HUDEP-2 (cell line): ENCODE measurements at regions not wholly inside any gene's neighbourhood (a gene's known extent, or its start where the extent isn't known, plus 50 kb on each side); places are given as distances from the start of the nearest gene placed in this dataset.
A peak's percentile ranks its signal among the peaks of the same experiment; 100 is the strongest.
"Not testable (repeated sequence)": the region's sequence is repeated elsewhere in the genome, so short reads cannot be mapped to it uniquely, and the experiment has no call there.

Experiments
- DNase-seq, 76 experiments: peaks; one replicate each; lab custom pipeline; 2025; ENCODE audit not compliant: unreplicated experiment in 76 of 76; lab: John Stamatoyannopoulos, UW

- DNase-seq, result no peak
Observed at GRCh38 chrX:116873671-116874070, 410.9 kb upstream of the CT83 start.

- no peak for DNase-seq
Observed at GRCh38 chrX:116872931-116873330, 410.2 kb upstream of the CT83 start.

- no peak for DNase-seq
Observed at GRCh38 chrX:116863029-116863428, 400.3 kb upstream of the CT83 start.

DNA sequence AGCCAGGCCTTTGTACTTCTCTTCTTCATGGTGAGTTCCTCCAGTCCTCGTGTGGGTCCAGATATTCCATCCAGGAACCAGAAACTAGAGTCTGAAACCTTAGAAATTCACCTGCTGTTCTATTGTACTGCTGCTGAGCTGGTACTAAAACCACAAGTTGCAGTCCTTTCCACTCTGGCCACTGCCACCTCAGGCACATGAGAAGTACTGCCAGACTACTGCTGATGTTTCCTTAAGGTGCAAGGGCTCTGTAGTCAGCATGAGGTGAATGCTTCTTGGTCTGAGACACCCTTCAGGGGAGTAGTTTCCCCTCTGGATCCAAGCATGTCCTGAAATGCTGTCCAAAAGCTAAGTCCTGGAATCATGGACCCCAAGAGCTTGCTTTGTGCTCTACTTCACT, 399.6 kb upstream of the CT83 start:
- no peak for DNase-seq

GRCh38 chrX:116841290-116841689, 378.5 kb upstream of the CT83 start:
- DNase-seq, result no peak

- DNase-seq, result no peak
Observed at GRCh38 chrX:116827063-116827462, 364.3 kb upstream of the CT83 start.

DNA sequence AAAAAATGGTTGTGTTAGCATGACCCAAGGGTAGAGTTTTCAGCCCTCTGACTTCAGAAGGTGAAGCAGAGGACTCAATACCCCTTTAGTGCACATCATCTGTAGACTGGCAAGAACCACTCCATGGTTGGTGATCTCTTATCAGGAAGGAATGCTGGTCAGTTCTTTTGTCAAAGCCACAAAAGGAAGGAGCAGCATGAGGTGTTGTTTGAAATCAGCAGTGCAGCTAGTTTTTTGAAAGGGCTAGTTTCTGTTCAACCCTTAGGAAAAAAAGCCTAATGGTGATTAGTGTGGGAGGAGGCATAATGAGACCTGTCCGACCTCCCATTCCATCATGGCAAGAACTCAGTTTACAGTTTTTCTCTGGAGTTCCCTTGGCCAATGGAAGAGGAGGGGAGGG, 362.0 kb upstream of the CT83 start:
- no peak for DNase-seq

- peak in 1 of 76 experiments; percentile 0 for DNase-seq
Observed at GRCh38 chrX:116823677-116824076, 360.9 kb upstream of the CT83 start.

DNA sequence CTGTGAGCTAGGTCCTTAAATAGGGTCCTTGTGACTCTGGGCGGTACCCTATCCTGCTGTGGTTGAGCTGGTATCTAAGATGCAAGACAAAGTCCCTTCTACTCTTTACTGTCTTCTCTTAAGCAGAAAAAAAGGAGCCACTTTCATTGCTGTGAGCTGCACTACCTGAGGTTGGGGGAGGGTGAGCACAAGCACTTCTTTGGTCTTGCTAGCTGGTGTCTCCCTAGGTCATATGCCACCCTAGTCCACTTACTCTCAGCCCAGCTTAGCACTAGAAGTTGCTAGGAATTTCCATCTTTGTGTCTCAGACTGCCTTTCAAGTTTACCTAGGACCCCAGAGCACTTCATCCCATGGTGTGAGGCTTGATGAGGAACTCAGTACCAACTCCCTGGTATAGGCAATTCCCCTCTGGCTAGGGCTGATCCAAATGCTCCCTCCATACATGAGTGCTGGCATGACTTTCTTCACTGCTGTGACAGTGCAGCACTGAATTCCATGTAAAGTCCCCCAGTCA, 343.6 kb upstream of the CT83 start:
- no peak for DNase-seq

GRCh38 chrX:116801943-116802342, 339.2 kb upstream of the CT83 start:
- no peak for DNase-seq

DNA sequence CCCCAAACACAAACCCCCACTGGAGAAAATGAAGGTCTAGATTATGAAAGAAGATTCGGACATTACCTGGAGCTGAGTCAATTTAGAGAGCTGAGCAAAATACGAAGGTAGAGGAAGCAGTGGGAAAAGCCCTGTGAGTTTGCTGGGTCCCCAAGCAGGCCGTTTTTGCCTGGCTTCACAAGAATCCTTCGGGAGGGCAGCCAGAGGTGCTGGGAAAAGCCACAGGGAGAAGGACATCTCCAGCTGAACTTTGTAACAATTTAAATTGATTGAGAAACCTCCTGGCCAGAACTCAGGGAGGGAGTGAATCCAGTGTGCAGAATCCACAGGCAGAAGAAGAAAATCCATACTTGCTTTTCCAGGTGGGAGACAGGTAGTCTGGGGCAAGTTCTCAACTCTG, 319.1 kb upstream of the CT83 start:
- DNase-seq, result no peak

DNA sequence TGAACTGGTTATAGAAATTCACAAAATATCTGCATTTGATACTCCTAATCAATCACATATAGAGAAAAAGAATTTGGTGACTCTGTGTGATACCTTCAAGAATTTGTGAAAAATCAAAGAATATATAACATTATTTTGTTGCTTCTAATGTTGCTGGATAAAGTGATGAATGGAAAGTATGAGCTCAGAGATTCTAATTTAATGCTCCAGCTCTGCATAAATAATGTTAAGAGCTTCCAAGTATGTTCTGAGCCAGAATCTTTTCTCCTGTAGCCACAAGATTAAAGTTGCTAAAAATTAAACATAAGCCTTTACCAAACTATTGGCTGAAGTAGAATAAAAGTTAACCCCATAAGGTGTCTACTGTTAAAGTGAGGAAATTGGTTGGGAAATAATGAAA, 294.7 kb upstream of the CT83 start:
- DNase-seq, result no peak

DNA sequence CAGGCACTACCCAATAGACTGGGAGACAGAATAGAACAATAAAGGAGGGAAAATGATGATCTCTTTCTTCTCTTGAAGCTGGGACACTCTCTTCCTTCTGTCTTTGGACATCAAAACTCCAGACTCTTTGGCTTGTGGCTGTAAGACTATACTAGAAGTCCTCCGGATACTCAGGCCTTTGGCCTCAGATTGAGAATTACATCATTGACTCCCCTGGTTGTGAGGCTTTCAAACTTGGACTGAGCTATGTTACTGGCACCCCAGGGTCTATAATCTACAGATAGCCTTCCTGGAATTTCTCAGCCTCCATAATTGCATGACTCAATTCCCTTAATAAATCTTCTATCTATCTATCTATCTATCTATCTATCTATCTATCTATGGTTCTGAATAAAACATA, 294.2 kb upstream of the CT83 start:
- DNase-seq, result no peak

DNA sequence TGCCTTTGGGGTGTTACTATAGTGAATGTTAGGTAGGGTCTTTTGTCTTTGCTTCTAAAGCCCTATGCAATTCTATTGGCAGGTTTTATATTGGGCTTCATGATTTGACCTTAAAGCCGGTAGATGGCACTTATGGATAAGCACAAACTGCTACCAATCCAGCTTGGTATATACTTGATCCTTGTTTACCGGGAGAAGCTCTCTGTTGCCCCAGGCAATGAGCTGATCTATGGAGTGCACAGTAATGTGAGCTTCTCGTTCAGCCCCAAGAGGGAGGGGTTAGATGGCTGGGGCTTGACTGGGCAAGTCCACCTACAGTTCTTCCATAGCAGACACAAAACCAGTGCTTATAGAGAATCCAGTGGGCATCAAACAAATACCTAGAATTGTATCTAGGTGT, 287.2 kb upstream of the CT83 start:
- no peak for DNase-seq

DNA sequence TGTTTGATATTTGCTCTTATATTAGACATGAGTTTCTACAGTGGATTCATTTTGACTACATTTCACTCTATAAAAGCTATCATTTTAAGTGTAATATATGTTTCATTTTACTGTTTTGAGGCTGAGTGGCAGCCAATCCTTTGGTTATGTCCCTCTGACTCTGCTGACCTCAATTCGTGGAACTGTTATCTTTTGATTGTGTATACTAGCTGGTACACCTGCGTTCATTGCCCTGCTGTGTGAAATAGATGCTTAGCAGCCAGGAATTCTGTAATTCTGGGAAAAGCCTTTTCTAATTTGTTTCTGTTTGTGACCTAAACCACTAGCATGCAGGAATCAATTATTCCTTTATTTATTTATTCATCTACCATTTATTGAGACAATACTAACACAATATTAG, 269.4 kb upstream of the CT83 start:
- DNase-seq, result no peak

DNA sequence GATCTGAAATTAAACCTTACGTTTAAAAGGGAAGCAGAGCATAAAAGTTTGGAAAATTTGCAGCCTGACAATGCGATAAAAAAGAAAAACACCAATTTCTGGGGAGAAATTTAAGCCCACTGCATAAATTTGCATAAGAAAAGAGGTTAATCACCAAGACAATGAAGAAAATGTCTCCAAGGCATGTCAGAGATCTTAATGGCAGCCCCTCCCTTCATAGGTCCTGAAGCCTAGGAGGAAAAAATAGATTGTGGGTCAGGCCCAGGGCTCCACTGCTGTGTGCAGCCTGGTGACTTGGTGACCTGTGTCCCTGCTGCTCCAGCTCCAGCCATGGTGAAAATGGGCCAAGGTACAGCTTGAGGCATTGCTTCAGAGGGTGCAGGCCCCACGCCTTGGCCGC, 264.0 kb upstream of the CT83 start:
- no peak for DNase-seq

GRCh38 chrX:116694046-116694445, 231.3 kb upstream of the CT83 start:
- no peak for DNase-seq

- not testable (repeated sequence) for DNase-seq
Observed at GRCh38 chrX:116679544-116679943, 216.8 kb upstream of the CT83 start.

GRCh38 chrX:116667346-116668134, 204.8 kb upstream of the CT83 start:
- DNase-seq, result peak in 1 of 76 experiments; percentile 0

GRCh38 chrX:116657071-116657470, 194.3 kb upstream of the CT83 start:
- DNase-seq, result no peak

DNA sequence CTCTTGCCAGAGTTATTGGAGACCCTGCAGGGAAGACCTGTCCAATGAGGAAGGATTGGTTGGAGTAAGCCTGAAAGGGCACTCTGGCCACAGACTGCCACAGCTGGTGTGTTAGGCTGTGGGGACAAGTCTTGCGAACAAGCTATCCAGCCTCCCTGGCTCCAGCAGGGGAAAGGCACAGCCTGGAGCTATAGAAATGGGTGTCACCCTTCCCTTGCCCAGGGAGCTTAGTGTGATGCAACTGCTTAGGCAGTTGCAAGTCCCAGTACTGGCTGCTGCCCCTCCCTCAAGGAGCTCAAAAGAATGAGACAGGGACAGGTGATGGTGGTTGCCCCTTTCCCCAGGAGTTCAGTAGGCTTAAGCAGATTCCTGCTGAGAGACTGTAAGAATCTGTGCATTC, 165.7 kb upstream of the CT83 start:
- DNase-seq, result no peak

DNA sequence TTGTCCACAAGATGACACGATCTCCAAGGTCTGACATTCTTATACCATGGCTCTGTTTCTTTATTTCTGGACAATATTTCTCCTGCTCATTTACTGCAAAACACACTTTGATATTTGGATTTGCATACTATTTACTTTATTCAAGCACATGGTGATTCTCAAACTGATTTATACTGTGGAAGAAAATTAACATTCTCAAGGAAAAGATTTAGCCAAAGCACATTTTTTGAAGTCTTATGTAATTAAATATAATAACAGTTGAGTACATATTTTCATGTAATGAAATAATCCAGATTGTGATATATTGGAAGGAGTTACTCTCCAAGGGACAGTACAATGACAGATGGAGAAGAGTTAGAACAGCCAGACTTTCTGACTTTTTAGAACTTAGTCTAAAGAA, 155.8 kb upstream of the CT83 start:
- no peak for DNase-seq

DNA sequence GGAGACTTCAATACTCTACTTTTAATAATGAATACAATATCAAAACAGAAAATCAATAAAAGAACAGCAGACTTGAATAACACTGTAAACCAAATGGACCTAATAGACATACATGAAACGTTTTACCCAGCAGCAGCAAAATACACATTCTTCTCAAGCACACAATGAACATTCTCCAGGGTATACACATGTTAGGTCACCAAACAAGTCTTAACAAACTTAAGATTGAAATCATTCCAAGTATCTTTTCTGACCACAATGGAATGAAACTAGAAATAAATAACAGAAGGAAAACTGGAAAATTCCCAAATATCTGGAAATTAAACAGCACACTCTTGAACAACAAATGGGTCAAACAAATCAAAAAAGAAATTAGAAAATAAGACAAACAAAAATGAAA, 145.0 kb upstream of the CT83 start:
- no peak for DNase-seq
